HG03159 (cell line): ENCODE measurements at regions not wholly inside any gene's neighbourhood (a gene's known extent, or its start where the extent isn't known, plus 50 kb on each side); places are given as distances from the start of the nearest gene placed in this dataset.
"Not testable (repeated sequence)": the region's sequence is repeated elsewhere in the genome, so short reads cannot be mapped to it uniquely, and the experiment has no call there.

Experiments used
- ATAC-seq: cut with Tn5 transposase; IDR thresholded peaks from one replicate; pipeline ENCODE4 v1.9.1; 2021; ENCODE audit warnings: mild to moderate bottlenecking, moderate library complexity; ENCODE audit not compliant: unreplicated experiment

GRCh38 chr21:28325618-28326017, 667.1 kb downstream of the LTN1 start:
- no peak for ATAC-seq

- ATAC-seq: no peak
These were observed 668.0 kb downstream of the LTN1 start for GRCh38 chr21:28324690-28325089.

- no peak for ATAC-seq
These were observed 675.3 kb downstream of the LTN1 start for GRCh38 chr21:28317177-28317950.

GRCh38 chr21:28311411-28312190, 681.1 kb downstream of the LTN1 start:
- no peak for ATAC-seq

- ATAC-seq: no peak
These were observed 682.0 kb downstream of the LTN1 start for GRCh38 chr21:28310711-28311110.

- no peak for ATAC-seq
These were observed 682.4 kb downstream of the LTN1 start for GRCh38 chr21:28310171-28310685.

GRCh38 chr21:28309596-28309995, 683.1 kb downstream of the LTN1 start:
- ATAC-seq: no peak

GRCh38 chr21:28308516-28308915, 684.2 kb downstream of the LTN1 start:
- no peak for ATAC-seq

GRCh38 chr21:28299946-28300345, 692.7 kb downstream of the LTN1 start:
- ATAC-seq: no peak

GRCh38 chr21:28298251-28298672, 694.4 kb downstream of the LTN1 start:
- ATAC-seq: no peak

- ATAC-seq: no peak
These were observed 698.6 kb downstream of the LTN1 start for GRCh38 chr21:28294051-28294450.

- no peak for ATAC-seq
These were observed 708.8 kb downstream of the LTN1 start for GRCh38 chr21:28283641-28284490.

- no peak for ATAC-seq
These were observed 709.8 kb downstream of the LTN1 start for GRCh38 chr21:28282833-28283232.

GRCh38 chr21:28281357-28281756, 711.3 kb downstream of the LTN1 start:
- ATAC-seq: not testable (repeated sequence)

- no peak for ATAC-seq
These were observed 712.1 kb downstream of the LTN1 start for GRCh38 chr21:28280611-28281010.

GRCh38 chr21:28277324-28277723, 715.4 kb downstream of the LTN1 start:
- no peak for ATAC-seq

- no peak for ATAC-seq
These were observed 720.2 kb downstream of the LTN1 start for GRCh38 chr21:28272272-28272992.

GRCh38 chr21:28269173-28269572, 723.5 kb downstream of the LTN1 start:
- ATAC-seq: no peak

- ATAC-seq: no peak
These were observed 724.0 kb downstream of the LTN1 start for GRCh38 chr21:28268685-28269084.

- no peak for ATAC-seq
These were observed 725.2 kb downstream of the LTN1 start for GRCh38 chr21:28267449-28267848.
